Testis (tissue), 2 donors: ENCODE measurements at regions not wholly inside any gene's neighbourhood (a gene's known extent, or its start where the extent isn't known, plus 50 kb on each side); places are given as distances from the start of the nearest gene placed in this dataset.

Source experiments
- POLR2A ChIP-seq: fragments of 450-650 bp; IDR thresholded peaks from one replicate; pipeline ENCODE4 v1.6.1; 2017; ENCODE audit warnings: antibody characterized with exemption, mild to moderate bottlenecking, moderate library complexity
- TF ChIP-seq, protein P1 (sequence below), 3 experiments: fragments of 450-650 bp in 2 of 3; fragments of 200-600 bp in 1 of 3; sonication (generic) in 1 of 3; IDR thresholded peaks; one replicate each; pipeline ENCODE4 v1.5.1; 2016 to 2019; ENCODE audit warnings: antibody characterized with exemption in 3 of 3, mild to moderate bottlenecking in 2 of 3, moderate library complexity in 1 of 3

DNA sequence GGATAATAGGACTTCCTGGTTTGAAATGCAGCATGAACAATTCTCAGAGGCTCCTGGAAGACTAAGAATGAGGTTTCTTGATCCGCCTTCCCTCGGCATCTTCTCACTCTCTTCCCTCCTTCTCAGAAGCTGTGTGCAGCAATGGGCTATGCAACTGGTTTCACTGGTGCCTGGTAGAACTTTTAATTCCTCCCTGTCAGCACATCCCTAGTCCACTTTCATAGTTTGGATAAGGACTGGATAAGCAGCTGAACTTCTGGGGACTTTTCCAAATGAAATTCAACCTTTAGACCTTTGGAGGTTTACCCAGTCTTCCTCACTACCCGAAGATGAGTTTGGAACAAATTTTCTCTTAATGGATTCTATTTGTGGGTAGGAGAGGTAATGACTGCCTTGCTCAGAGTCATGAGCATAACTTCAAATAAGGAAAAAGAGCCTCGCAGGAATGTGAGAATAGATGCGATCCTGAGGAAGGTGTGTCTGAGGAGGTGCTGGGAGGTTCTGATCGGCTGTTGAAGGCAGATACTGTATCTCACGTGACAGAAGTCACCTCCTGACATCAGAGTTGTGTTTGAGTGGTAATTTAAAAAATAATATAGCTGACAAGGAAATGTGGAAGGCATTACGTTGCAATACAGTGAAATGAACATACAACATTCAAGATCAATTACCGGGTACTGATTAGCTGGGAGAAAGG, 56.0 kb upstream of the HAND2 start:
- TF ChIP-seq, protein P1, sequence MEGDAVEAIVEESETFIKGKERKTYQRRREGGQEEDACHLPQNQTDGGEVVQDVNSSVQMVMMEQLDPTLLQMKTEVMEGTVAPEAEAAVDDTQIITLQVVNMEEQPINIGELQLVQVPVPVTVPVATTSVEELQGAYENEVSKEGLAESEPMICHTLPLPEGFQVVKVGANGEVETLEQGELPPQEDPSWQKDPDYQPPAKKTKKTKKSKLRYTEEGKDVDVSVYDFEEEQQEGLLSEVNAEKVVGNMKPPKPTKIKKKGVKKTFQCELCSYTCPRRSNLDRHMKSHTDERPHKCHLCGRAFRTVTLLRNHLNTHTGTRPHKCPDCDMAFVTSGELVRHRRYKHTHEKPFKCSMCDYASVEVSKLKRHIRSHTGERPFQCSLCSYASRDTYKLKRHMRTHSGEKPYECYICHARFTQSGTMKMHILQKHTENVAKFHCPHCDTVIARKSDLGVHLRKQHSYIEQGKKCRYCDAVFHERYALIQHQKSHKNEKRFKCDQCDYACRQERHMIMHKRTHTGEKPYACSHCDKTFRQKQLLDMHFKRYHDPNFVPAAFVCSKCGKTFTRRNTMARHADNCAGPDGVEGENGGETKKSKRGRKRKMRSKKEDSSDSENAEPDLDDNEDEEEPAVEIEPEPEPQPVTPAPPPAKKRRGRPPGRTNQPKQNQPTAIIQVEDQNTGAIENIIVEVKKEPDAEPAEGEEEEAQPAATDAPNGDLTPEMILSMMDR (IDR thresholded peaks at IDR 0.05): no peak
- TF ChIP-seq POLR2A: no peak
